CD4-positive, alpha-beta T cell (primary cell): ENCODE measurements at regions not wholly inside any gene's neighbourhood (a gene's known extent, or its start where the extent isn't known, plus 50 kb on each side); places are given as distances from the start of the nearest gene placed in this dataset.

Experiments
- ATAC-seq: fragments of 200-7000 bp; cut with Tn5 transposase; one replicate; pipeline ENCODE4 v1.10.0; 2022; ENCODE audit warnings: mild to moderate bottlenecking; ENCODE audit not compliant: poor library complexity
- CTCF ChIA-PET: fragments of 350-600 bp; sonication (Branson Sonifier 250); formaldehyde crosslinking; loops from one replicate; lab custom pipeline; 2021; ENCODE audit warnings: antibody characterized with exemption, inconsistent platforms; lab: Charles Lee
- POLR2A ChIA-PET: fragments of 350-600 bp; sonication (Branson Sonifier 250); formaldehyde crosslinking; loops from one replicate; lab custom pipeline; 2021; ENCODE audit warnings: antibody characterized with exemption, inconsistent platforms; lab: Charles Lee
- DNase-seq, 14 experiments: peaks; one replicate each; pipeline ENCODE4 v3.0.0-alpha.2; 2013 to 2020; ENCODE audit warnings: mixed read lengths in 2 of 14
- H3K27ac ChIP-seq, 2 donors: one replicate each; pipeline versions ENCODE4 v1.5.1 to v1.7.0; 2013; ENCODE audit warnings: low read length in 2 of 2, low read depth in 1 of 2, mild to moderate bottlenecking in 1 of 2
- H3K27me3 ChIP-seq, 2 experiments: 1 replicate in 1 of 2; 2 replicates in 1 of 2; pipeline versions ENCODE4 v1.6.1 to v1.7.0; 2013; ENCODE audit warnings: low read length in 2 of 2, control low read depth in 1 of 2, mild to moderate bottlenecking in 1 of 2, moderate library complexity in 1 of 2; ENCODE audit not compliant: insufficient read depth in 2 of 2, control insufficient read depth in 1 of 2
- H3K36me3 ChIP-seq: one replicate; pipeline ENCODE4 v1.6.1; 2013; ENCODE audit warnings: low read length, control low read depth; ENCODE audit not compliant: insufficient read depth
- H3K4me1 ChIP-seq: one replicate; pipeline ENCODE4 v1.6.1; 2013; ENCODE audit warnings: low read length, control low read depth; ENCODE audit not compliant: insufficient read depth
- H3K4me3 ChIP-seq: one replicate; pipeline ENCODE4 v1.5.1; 2013; ENCODE audit warnings: mild to moderate bottlenecking, low read length, moderate library complexity
- H3K9me3 ChIP-seq, 2 experiments: 1 replicate in 1 of 2; 2 replicates in 1 of 2; pipeline versions ENCODE4 v1.6.1 to v1.7.0; 2013; ENCODE audit warnings: low read length in 2 of 2, mild to moderate bottlenecking in 2 of 2, control low read depth in 1 of 2, moderate library complexity in 1 of 2; ENCODE audit not compliant: control insufficient read depth in 1 of 2, insufficient read depth in 1 of 2
- H3K27ac Mint-ChIP-seq: one replicate; pipeline ENCODE4 v1.8.0; 2020; ENCODE audit warnings: mixed read lengths
- H3K27me3 Mint-ChIP-seq: one replicate; pipeline ENCODE4 v1.8.0; 2021; ENCODE audit warnings: mixed read lengths
- H3K36me3 Mint-ChIP-seq: one replicate; pipeline ENCODE4 v1.8.0; 2021; ENCODE audit warnings: low read depth, mixed read lengths
- H3K4me1 Mint-ChIP-seq: one replicate; pipeline ENCODE4 v1.8.0; 2021; ENCODE audit warnings: low read depth, mixed read lengths
- H3K4me3 Mint-ChIP-seq: one replicate; pipeline ENCODE4 v1.8.0; 2020; ENCODE audit warnings: mild to moderate bottlenecking, mixed read lengths
- H3K9me3 Mint-ChIP-seq: one replicate; pipeline ENCODE4 v1.8.0; 2020; ENCODE audit warnings: mixed read lengths
- CTCF ChIP-seq: fragments of 200-600 bp; IDR thresholded peaks from one replicate; pipeline ENCODE4 v1.8.0; 2022; ENCODE audit warnings: antibody characterized with exemption, mild to moderate bottlenecking
- intact Hi-C, 2 experiments: fragments of 100-400 bp; cut with DNase I in 1 of 2; cut with micrococcal nuclease in 1 of 2; formaldehyde crosslinking; loops; one replicate each; pipeline versions ENCODE4 v1.15.1 to v1.9.0; 2023 to 2025; cut with DNase I, micrococcal nuclease

GRCh38 chr16:86087896-86088230 lies 188.9 kb downstream of the IRF8 start:
- no peak overlapping the region for H3K27ac Mint-ChIP-seq
- CTCF ChIA-PET, result no interaction called here

DNA sequence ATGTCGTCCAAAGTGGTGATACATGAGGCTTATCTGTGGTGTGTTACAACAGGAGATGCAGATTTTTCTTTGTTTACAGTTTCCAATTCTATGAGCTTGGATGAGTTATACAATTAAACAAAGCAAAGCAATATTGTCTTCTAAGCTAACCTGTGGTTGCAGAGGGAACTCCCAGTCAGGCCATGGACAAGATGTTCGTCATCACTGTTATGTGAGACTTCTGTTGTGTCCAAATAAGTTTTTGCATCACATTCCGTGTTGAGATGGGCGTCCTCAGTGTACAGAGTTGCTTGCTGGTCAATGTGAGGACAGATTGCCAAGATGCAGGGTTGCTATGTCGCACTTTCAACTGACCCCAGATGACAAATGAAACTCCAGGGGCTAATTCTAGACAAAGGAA lies 189.3 kb downstream of the IRF8 start:
- ChIA-PET CTCF (no interaction called here), POLR2A (no interaction called here)
- ATAC-seq (no peak), DNase-seq (no peak)
- no peaks in the 10 kb centered on the region for H3K4me1 Mint-ChIP-seq
- intact Hi-C loops, result no loop called here
- no peaks in the 10 kb centered on the region for H3K36me3 Mint-ChIP-seq
- Histone ChIP-seq H3K4me3 (no peak overlapping the region), H3K27me3 (no peaks in the 10 kb centered on the region), H3K27ac (no peak overlapping the region), H3K4me1 (no peaks in the 10 kb centered on the region), H3K9me3 (no peaks in the 10 kb centered on the region), H3K36me3 (no peaks in the 10 kb centered on the region)
- H3K4me3 Mint-ChIP-seq, result no peak overlapping the region
- H3K27ac Mint-ChIP-seq, result no peak overlapping the region
- TF ChIP-seq CTCF, result no peak
- H3K27me3 Mint-ChIP-seq, result no peaks in the 10 kb centered on the region
- H3K9me3 Mint-ChIP-seq, result no peaks in the 10 kb centered on the region

More at GRCh38 chr16:86087896-86088230, 188.9 kb downstream of the IRF8 start:
- no peak for TF ChIP-seq CTCF
- POLR2A ChIA-PET, result no interaction called here
- Mint-ChIP-seq H3K9me3 (no peaks in the 10 kb centered on the region), H3K4me1 (no peaks in the 10 kb centered on the region), H3K36me3 (no peaks in the 10 kb centered on the region), H3K27me3 (no peaks in the 10 kb centered on the region), H3K4me3 (no peak overlapping the region)
- no peaks in the 10 kb centered on the region for H3K36me3 ChIP-seq
- H3K27me3 ChIP-seq, result no peaks in the 10 kb centered on the region
- no peaks in the 10 kb centered on the region for H3K4me1 ChIP-seq
- H3K4me3 ChIP-seq, result no peak overlapping the region
- H3K9me3 ChIP-seq, result no peaks in the 10 kb centered on the region
- ATAC-seq (no peak), DNase-seq (no peak)
- H3K27ac ChIP-seq, result no peak overlapping the region
- intact Hi-C loops, result no loop called here

- no peaks in the 10 kb centered on the region for H3K36me3 ChIP-seq
- no peaks in the 10 kb centered on the region for H3K9me3 Mint-ChIP-seq
- no peaks in the 10 kb centered on the region for H3K9me3 ChIP-seq
- POLR2A ChIA-PET, result no interaction called here
- H3K27me3 Mint-ChIP-seq, result no peaks in the 10 kb centered on the region
- no peaks in the 10 kb centered on the region for H3K4me1 ChIP-seq
- no peaks in the 10 kb centered on the region for H3K36me3 Mint-ChIP-seq
- no peak overlapping the region for H3K27ac Mint-ChIP-seq
- no peak for TF ChIP-seq CTCF
- H3K4me1 Mint-ChIP-seq, result no peaks in the 10 kb centered on the region
- no peak overlapping the region for H3K27ac ChIP-seq
- CTCF ChIA-PET, result no interaction called here
- no peak for DNase-seq
- no peak overlapping the region for H3K4me3 Mint-ChIP-seq
- H3K27me3 ChIP-seq, result no peaks in the 10 kb centered on the region
- intact Hi-C loops, result no loop called here
- H3K4me3 ChIP-seq, result no peak overlapping the region
- ATAC-seq, result no peak
These were observed 189.9 kb downstream of the IRF8 start for GRCh38 chr16:86088816-86089215.
